HAP-1 (cell line): ENCODE measurements at regions not wholly inside any gene's neighbourhood (a gene's known extent, or its start where the extent isn't known, plus 50 kb on each side); places are given as distances from the start of the nearest gene placed in this dataset.

Experiments used
- DNase-seq, 2 experiments: peaks; one replicate each; pipeline ENCODE4 v3.0.0-alpha.2; 2016 to 2020; ENCODE audit warnings: low spot score in 2 of 2
- H3K27me3 ChIP-seq: fragments of 250-450 bp; sonication (Bioruptor Pico); 2 replicates; pipeline ENCODE4 v1.5.1; 2020; ENCODE audit warnings: low read depth, mild to moderate bottlenecking, moderate library complexity
- H3K36me3 ChIP-seq: fragments of 250-450 bp; sonication (Bioruptor Pico); replicated peaks from 2 replicates; pipeline ENCODE4 v1.5.1; 2020; ENCODE audit warnings: mild to moderate bottlenecking
- H3K4me1 ChIP-seq: fragments of 250-450 bp; sonication (Bioruptor Pico); 2 replicates; pipeline ENCODE4 v1.5.1; 2020; ENCODE audit warnings: mild to moderate bottlenecking
- H3K4me3 ChIP-seq: fragments of 250-450 bp; sonication (Bioruptor Pico); 2 replicates; pipeline ENCODE4 v1.5.1; 2020; ENCODE audit warnings: mild to moderate bottlenecking, moderate library complexity
- H3K9me3 ChIP-seq: fragments of 250-450 bp; sonication (Bioruptor Pico); 2 replicates; pipeline ENCODE4 v1.5.1; 2020; ENCODE audit warnings: mild to moderate bottlenecking, moderate library complexity
- in situ Hi-C: fragments of 300-500 bp; cut with MboI; formaldehyde crosslinking; loops from 3 replicates; pipeline ENCODE4 v1.14.3; 2020; ENCODE audit warnings: low sequenced_read_pairs, inconsistent platforms, mixed read lengths

DNA sequence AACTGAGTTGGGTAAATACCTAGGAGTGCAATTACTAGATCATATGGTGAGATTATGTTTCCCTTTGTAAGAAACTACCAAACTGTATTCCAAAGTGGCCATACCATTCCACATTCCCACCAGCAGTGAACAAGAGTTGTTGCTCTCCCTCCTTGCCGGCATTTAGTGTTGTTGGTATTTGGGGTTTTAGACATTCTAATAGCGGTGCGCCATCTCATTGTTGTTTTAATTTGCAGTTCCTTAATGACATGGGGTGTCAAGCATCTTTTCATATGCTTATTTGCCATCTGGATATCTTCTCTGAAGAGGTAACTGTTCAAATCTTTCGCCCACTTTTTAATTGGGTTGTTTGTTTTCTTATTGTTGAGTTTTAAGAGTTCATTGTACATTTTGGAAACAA is 164.2 kb upstream of the LHX1 start:
- DNase-seq, result peak in 1 of 2 experiments; percentile 7
- Histone ChIP-seq H3K4me3 (no peak overlapping the region), H3K4me1 (peaks cover 3% of the 10 kb centered on the region; the same call in 1 of the 2 replicates), H3K27me3 (peaks cover 12% of the 10 kb centered on the region), H3K36me3 (no peaks in the 10 kb centered on the region), H3K9me3 (no peaks in the 10 kb centered on the region)
- in situ Hi-C loops, result loop anchor here (25.0 kb wide), 1 partner anchor 136 kb away; no protein-coding TSS in a partner anchor

DNA sequence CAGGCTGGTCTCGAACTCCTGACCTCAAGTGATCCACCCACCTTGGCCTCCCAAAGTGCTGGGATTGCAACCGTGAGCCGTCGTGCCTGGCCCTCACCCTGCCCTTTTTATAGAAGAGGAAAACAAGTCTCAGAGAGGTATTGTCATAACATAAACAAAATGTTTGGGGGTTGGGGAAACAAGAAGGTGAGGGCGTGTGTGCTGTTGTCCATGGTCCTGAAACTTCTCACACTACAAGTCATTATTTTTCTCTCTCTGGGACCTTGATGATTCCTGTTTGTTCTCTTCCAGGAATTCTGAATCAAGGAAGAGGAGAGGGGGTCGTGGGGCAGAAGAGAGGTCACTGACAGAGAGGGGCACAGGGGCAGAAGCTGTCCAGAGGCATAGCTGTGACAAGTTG is 160.2 kb upstream of the LHX1 start:
- no peak overlapping the region for H3K4me3 ChIP-seq
- H3K27me3 ChIP-seq, result peaks cover 11% of the 10 kb centered on the region
- in situ Hi-C loops, result no loop called here
- no peaks in the 10 kb centered on the region for H3K36me3 ChIP-seq
- peak; percentile 14 to 48 for DNase-seq
- H3K9me3 ChIP-seq, result no peaks in the 10 kb centered on the region
- peaks cover 3% of the 10 kb centered on the region; the same call in 1 of the 2 replicates for H3K4me1 ChIP-seq

- in situ Hi-C loops, result no loop called here
- no peak overlapping the region for H3K4me3 ChIP-seq
- DNase-seq, result no peak
- peaks cover 4% of the 10 kb centered on the region; the same call in 1 of the 2 replicates for H3K27me3 ChIP-seq
- no peaks in the 10 kb centered on the region; the same call in 1 of the 2 replicates for H3K4me1 ChIP-seq
- H3K36me3 ChIP-seq, result no peaks in the 10 kb centered on the region
- no peaks in the 10 kb centered on the region for H3K9me3 ChIP-seq
Observed at GRCh38 chr17:36778448-36778847, 158.8 kb upstream of the LHX1 start.

GRCh38 chr17:36779550-36779949 is 157.7 kb upstream of the LHX1 start:
- Histone ChIP-seq H3K4me1 (no peaks in the 10 kb centered on the region; the same call in 1 of the 2 replicates), H3K27me3 (no peaks in the 10 kb centered on the region; the same call in 1 of the 2 replicates), H3K9me3 (no peaks in the 10 kb centered on the region), H3K4me3 (no peak overlapping the region), H3K36me3 (no peaks in the 10 kb centered on the region)
- in situ Hi-C loops, result no loop called here
- DNase-seq, result no peak

DNA sequence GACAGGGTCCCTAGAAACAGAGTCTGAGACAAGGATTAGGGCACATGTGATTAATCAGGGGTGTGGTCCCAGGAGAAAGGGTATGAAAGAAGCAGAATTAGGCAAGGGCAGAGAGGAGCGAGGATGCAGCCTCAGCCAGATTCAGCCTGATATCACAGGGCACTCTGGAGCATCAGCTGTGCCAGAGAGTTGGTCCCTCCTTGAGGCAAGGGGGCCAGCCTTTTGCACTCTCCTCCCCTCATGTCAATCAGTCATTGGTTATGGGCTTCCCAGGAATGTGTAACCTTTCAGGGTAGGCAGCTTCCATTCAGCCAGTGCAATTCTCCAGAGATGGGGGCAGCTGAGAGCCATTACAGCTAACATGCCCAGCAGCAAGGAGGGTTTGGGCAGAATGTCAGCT is 152.6 kb upstream of the LHX1 start:
- no peaks in the 10 kb centered on the region; the same call in 1 of the 2 replicates for H3K27me3 ChIP-seq
- no peak for DNase-seq
- H3K36me3 ChIP-seq, result no peaks in the 10 kb centered on the region
- no peak overlapping the region for H3K4me3 ChIP-seq
- no peaks in the 10 kb centered on the region for H3K4me1 ChIP-seq
- no peaks in the 10 kb centered on the region for H3K9me3 ChIP-seq
- in situ Hi-C loops, result no loop called here

DNA sequence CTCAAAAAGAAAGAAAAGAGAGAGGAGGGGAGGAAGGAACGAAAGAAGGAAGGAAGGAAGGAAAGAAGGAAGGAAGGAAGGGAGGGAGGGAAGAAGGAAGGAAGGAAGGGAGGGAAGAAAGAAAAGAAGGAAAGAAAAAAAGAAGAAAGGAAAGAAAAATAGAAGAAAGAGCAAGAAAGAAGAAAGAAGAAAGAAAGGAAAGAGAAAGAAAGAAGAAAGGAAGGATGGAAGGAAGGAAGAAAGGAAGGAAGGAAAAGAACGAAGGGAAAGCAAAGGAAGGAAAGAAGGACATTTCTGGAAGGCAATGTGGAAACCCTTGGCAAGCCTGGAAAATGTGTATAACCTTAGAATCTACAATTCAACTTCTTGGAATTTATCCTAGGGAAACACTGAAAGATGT is 150.4 kb upstream of the LHX1 start:
- in situ Hi-C loops, result no loop called here
- Histone ChIP-seq H3K36me3 (no peaks in the 10 kb centered on the region), H3K9me3 (no peaks in the 10 kb centered on the region), H3K4me3 (no peak overlapping the region), H3K4me1 (no peaks in the 10 kb centered on the region), H3K27me3 (no peaks in the 10 kb centered on the region; the same call in 1 of the 2 replicates)
- DNase-seq, result no peak

- in situ Hi-C loops, result no loop called here
- Histone ChIP-seq H3K9me3 (no peaks in the 10 kb centered on the region), H3K36me3 (no peaks in the 10 kb centered on the region), H3K4me3 (no peak overlapping the region), H3K4me1 (no peaks in the 10 kb centered on the region), H3K27me3 (peaks cover 3% of the 10 kb centered on the region)
- no peak for DNase-seq
Observed at GRCh38 chr17:36791150-36791941, 145.9 kb upstream of the LHX1 start.

GRCh38 chr17:36791942-36792475 is 145.3 kb upstream of the LHX1 start:
- in situ Hi-C loops, result no loop called here
- Histone ChIP-seq H3K4me1 (no peaks in the 10 kb centered on the region), H3K9me3 (no peaks in the 10 kb centered on the region), H3K4me3 (no peak overlapping the region), H3K27me3 (peaks cover 3% of the 10 kb centered on the region), H3K36me3 (no peaks in the 10 kb centered on the region)
- DNase-seq, result no peak

DNA sequence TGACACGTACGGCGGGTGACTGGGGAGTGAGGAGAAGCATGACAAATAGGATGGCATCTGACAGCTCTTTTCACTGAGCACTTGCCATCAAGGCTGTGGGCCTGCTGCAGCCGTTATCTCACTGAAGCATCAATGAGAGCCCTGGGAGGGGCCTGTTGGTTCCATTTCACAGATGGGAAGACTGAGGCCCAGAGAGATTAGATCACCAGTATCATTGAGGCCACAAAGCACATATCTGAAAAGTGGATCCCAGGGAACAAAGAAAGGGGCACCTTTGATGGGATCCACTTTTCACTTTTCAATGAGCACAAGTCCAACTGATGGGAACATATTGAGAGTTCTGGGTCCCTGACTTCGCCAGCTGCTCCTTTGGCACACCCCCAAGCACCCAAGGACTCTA is 144.4 kb upstream of the LHX1 start:
- no peak overlapping the region for H3K4me3 ChIP-seq
- peaks cover 3% of the 10 kb centered on the region for H3K27me3 ChIP-seq
- H3K4me1 ChIP-seq, result no peaks in the 10 kb centered on the region
- DNase-seq, result no peak
- H3K36me3 ChIP-seq, result no peaks in the 10 kb centered on the region
- in situ Hi-C loops, result no loop called here
- no peaks in the 10 kb centered on the region for H3K9me3 ChIP-seq

DNA sequence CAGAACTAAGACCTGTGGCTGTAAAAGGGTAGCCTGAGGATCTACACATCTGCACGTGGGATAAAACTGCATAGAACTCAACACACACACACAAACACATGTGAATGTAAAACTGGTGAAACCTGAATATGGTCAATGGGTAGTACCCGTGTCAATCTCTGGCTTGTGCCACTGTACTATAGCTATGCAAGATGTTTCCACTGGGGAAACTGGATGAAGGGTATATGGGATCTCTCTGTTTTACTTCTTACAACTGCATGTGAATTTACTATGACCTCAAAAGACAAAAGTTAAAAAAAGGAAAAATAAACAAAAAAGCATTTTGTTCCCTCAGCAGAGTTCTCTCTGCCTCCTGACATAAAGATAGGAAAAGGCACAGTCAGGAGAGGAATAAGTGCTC is 143.3 kb upstream of the LHX1 start:
- Histone ChIP-seq H3K4me1 (no peaks in the 10 kb centered on the region), H3K4me3 (no peak overlapping the region), H3K27me3 (peaks cover 3% of the 10 kb centered on the region), H3K36me3 (no peaks in the 10 kb centered on the region), H3K9me3 (no peaks in the 10 kb centered on the region)
- in situ Hi-C loops, result no loop called here
- no peak for DNase-seq

DNA sequence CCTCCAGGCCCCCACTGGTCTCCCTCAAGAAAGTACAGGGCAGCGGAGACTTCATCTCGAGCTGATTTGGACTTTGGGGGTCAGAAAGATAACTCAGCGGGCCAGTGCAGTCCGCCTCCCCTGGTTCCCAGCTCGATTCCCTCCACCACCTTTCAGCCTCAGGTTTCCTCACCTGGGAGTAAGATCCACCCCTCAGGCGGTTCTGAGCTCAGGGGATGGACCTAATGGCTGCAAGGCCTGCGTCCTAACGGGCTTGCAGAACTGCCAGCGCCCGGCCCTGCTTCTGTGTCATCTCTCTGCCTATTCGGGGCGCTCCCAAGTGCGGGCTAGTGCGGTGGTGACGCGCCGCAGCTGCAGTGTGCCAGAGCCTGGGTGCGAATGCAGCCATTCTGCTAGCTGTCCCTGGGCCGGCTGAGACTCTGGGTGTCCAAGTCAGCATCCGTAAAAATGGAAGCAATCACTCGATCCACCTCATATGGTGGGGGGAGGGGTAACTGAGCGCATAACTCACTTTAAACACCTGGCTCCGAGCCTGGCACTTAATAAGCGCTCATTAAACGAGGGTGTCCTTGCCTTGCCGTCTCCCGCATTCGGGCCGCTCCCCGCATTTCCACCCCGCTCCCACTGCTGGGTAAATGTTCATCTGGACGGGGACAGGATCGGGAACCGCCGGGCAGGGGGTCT is 129.6 kb upstream of the LHX1 start:
- no peaks in the 10 kb centered on the region for H3K9me3 ChIP-seq
- H3K27me3 ChIP-seq, result peaks cover 36% of the 10 kb centered on the region
- no peaks in the 10 kb centered on the region for H3K4me1 ChIP-seq
- no peak overlapping the region for H3K4me3 ChIP-seq
- no peak for DNase-seq
- H3K36me3 ChIP-seq, result no peaks in the 10 kb centered on the region
- in situ Hi-C loops, result no loop called here

- Histone ChIP-seq H3K4me3 (no peak overlapping the region), H3K9me3 (no peaks in the 10 kb centered on the region), H3K4me1 (no peaks in the 10 kb centered on the region), H3K36me3 (no peaks in the 10 kb centered on the region), H3K27me3 (peaks cover 42% of the 10 kb centered on the region)
- in situ Hi-C loops, result no loop called here
- DNase-seq, result peak in 1 of 2 experiments; percentile 17
Observed at GRCh38 chr17:36808180-36808661, 129.1 kb upstream of the LHX1 start.

GRCh38 chr17:36812762-36813161 is 124.5 kb upstream of the LHX1 start:
- DNase-seq, result peak in 1 of 2 experiments; percentile 38
- no peaks in the 10 kb centered on the region for H3K36me3 ChIP-seq
- H3K4me3 ChIP-seq, result no peak overlapping the region
- H3K27me3 ChIP-seq, result peaks cover 52% of the 10 kb centered on the region
- no peaks in the 10 kb centered on the region for H3K4me1 ChIP-seq
- in situ Hi-C loops, result no loop called here
- no peaks in the 10 kb centered on the region for H3K9me3 ChIP-seq

DNA sequence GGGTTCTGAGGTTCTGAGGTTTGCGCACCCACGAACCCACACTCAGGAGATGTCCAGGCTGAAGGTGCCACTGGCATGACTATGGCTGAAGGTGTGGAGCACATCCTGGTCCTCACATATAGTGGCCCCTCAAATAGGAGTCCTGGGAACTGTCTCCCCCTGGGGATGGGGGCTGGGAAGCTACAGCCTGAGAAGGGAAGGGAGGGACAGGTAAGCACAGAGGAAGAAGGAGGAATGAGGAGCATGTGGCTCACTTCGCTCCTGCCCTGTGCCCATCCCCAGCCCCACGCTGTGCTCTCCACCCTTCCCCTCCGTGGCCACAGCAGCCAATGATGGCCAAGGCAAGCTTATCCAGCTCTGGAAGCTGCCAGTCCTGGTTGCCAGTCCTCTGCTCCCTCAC is 123.9 kb upstream of the LHX1 start:
- no peaks in the 10 kb centered on the region for H3K4me1 ChIP-seq
- peaks cover 46% of the 10 kb centered on the region for H3K27me3 ChIP-seq
- H3K9me3 ChIP-seq, result no peaks in the 10 kb centered on the region
- in situ Hi-C loops, result no loop called here
- DNase-seq, result no peak
- no peaks in the 10 kb centered on the region for H3K36me3 ChIP-seq
- no peak overlapping the region for H3K4me3 ChIP-seq
